ENCODE measurements at regions not wholly inside any gene's neighbourhood (a gene's known extent, or its start where the extent isn't known, plus 50 kb on each side); places are given as distances from the start of the nearest gene placed in this dataset.
"Not testable (repeated sequence)": the region's sequence is repeated elsewhere in the genome, so short reads cannot be mapped to it uniquely, and the experiment has no call there.

DNA sequence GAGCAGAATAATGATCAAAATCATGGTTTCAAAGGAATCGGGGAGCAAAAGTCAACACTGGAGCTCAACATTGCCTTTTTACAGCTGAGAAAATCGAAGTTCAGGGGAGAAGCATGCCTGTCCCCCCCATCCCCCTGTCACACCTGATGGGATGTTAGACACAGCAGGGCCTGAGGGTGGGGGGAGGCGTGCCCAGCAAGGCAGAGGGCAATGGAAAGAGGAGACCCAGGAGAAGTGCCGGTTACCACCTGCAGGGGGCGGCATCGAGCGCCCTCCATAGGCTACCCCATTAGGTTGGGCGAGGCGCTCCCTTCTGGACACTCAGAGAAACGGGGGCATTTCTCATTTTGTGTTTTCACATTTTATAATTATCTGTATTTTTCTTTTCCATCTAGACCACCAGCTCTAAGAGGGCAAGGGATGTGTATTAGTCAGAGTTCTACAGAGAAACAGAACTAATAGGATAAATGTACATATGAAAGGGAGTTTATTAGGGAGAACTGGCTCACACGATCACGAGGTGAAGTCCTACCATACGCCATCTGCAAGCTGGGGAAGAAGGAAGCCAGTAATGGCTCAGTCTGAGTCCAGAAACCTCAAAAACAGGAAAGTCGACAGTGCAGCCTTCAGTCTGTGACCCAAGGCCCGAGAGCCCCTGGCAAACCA is 271.3 kb downstream of the LRATD1 start:
- Histone ChIP-seq H2AFZ (ENCODE audit: low read length) (no peak overlapping the region), H3K4me2 (ENCODE audit: low read length) (no peak overlapping the region)

DNA sequence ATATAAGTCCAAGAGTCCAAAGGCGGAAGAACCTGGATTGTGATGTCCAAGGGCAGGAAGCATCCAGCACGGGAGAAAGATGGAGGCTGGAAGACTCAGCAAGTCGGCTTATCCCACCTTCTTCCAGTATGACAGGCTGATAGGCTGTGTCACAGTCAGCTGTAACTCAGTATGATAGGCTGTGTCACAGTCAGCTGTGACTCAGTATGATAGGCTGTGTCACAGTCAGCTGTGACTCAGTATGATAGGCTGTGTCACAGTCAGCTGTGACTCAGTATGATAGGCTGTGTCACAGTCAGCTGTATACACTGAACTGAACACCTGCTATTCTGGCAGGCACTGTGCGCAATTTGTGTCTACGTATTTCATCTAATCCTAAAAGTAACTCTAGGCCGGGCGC is 271.9 kb downstream of the LRATD1 start:
- not testable (repeated sequence) for H3F3A ChIP-seq (ENCODE audit: insufficient read depth, low read length); H3K4me1 ChIP-seq (ENCODE audit: insufficient read depth, low read length, severe bottlenecking); H3K27me3 ChIP-seq (ENCODE audit: insufficient read depth, low read length); H3K4me2 ChIP-seq (ENCODE audit: low read length); H3K4me3 ChIP-seq (ENCODE audit: low read depth, low read length, poor library complexity, severe bottlenecking); H4K20me1 ChIP-seq (ENCODE audit: insufficient read depth, low read length); H3K9ac ChIP-seq (ENCODE audit: low read length); H3K36me3 ChIP-seq (ENCODE audit: insufficient read depth, low read length); H3K9me3 ChIP-seq (ENCODE audit: low read length); H3K9me2 ChIP-seq (ENCODE audit: low read depth, low read length); H3K27ac ChIP-seq (ENCODE audit: low read depth, low read length, poor library complexity, severe bottlenecking); H2AFZ ChIP-seq (ENCODE audit: low read length); H3K79me2 ChIP-seq (ENCODE audit: insufficient read depth, low read length)

More for the DNA sequence above, 271.3 kb downstream of the LRATD1 start:
- Histone ChIP-seq H3K9me2 (ENCODE audit: low read depth, low read length) (no peaks in the 10 kb centered on the region), H3K79me2 (ENCODE audit: insufficient read depth, low read length) (no peaks in the 10 kb centered on the region), H3K27me3 (ENCODE audit: insufficient read depth, low read length) (no peaks in the 10 kb centered on the region), H3K9ac (ENCODE audit: low read length) (no peak overlapping the region), H3K4me1 (ENCODE audit: insufficient read depth, low read length, severe bottlenecking) (no peaks in the 10 kb centered on the region), H3K9me3 (ENCODE audit: low read length) (no peaks in the 10 kb centered on the region), H3F3A (ENCODE audit: insufficient read depth, low read length) (no peaks in the 10 kb centered on the region), H3K27ac (ENCODE audit: low read depth, low read length, poor library complexity, severe bottlenecking) (no peak overlapping the region), H3K4me3 (ENCODE audit: low read depth, low read length, poor library complexity, severe bottlenecking) (no peak overlapping the region), H3K36me3 (ENCODE audit: insufficient read depth, low read length) (no peaks in the 10 kb centered on the region), H4K20me1 (ENCODE audit: insufficient read depth, low read length) (no peaks in the 10 kb centered on the region)
- no peak for TF ChIP-seq EZH2 (IDR thresholded peaks at IDR 0.05; ENCODE audit: borderline replicate concordance, low read length)
- TF ChIP-seq, protein P1, sequence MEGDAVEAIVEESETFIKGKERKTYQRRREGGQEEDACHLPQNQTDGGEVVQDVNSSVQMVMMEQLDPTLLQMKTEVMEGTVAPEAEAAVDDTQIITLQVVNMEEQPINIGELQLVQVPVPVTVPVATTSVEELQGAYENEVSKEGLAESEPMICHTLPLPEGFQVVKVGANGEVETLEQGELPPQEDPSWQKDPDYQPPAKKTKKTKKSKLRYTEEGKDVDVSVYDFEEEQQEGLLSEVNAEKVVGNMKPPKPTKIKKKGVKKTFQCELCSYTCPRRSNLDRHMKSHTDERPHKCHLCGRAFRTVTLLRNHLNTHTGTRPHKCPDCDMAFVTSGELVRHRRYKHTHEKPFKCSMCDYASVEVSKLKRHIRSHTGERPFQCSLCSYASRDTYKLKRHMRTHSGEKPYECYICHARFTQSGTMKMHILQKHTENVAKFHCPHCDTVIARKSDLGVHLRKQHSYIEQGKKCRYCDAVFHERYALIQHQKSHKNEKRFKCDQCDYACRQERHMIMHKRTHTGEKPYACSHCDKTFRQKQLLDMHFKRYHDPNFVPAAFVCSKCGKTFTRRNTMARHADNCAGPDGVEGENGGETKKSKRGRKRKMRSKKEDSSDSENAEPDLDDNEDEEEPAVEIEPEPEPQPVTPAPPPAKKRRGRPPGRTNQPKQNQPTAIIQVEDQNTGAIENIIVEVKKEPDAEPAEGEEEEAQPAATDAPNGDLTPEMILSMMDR (IDR thresholded peaks at IDR 0.05; ENCODE audit: low read length) = peak; percentile 99

- H3K79me2 ChIP-seq (ENCODE audit: insufficient read depth, low read length) = no peaks in the 10 kb centered on the region
- no peaks in the 10 kb centered on the region for H3K4me1 ChIP-seq (ENCODE audit: insufficient read depth, low read length, severe bottlenecking)
- no peaks in the 10 kb centered on the region for H3K27me3 ChIP-seq (ENCODE audit: insufficient read depth, low read length)
- H2AFZ ChIP-seq (ENCODE audit: low read length) = no peak overlapping the region
- no peak overlapping the region for H3K4me2 ChIP-seq (ENCODE audit: low read length)
- no peak overlapping the region for H3K27ac ChIP-seq (ENCODE audit: low read depth, low read length, poor library complexity, severe bottlenecking)
- H3K4me3 ChIP-seq (ENCODE audit: low read depth, low read length, poor library complexity, severe bottlenecking) = no peak overlapping the region
- H4K20me1 ChIP-seq (ENCODE audit: insufficient read depth, low read length) = no peaks in the 10 kb centered on the region
- H3K36me3 ChIP-seq (ENCODE audit: insufficient read depth, low read length) = no peaks in the 10 kb centered on the region
- no peaks in the 10 kb centered on the region for H3K9me3 ChIP-seq (ENCODE audit: low read length)
- no peak for TF ChIP-seq EZH2 (IDR thresholded peaks at IDR 0.05; ENCODE audit: borderline replicate concordance, low read length)
- TF ChIP-seq, protein P1 (IDR thresholded peaks at IDR 0.05; ENCODE audit: low read length) = no peak
- H3K9ac ChIP-seq (ENCODE audit: low read length) = no peak overlapping the region
- no peaks in the 10 kb centered on the region for H3F3A ChIP-seq (ENCODE audit: insufficient read depth, low read length)
- no peaks in the 10 kb centered on the region for H3K9me2 ChIP-seq (ENCODE audit: low read depth, low read length)
These were observed 273.1 kb downstream of the LRATD1 start for GRCh38 chr2:14905571-14905970.

- H3K79me2 ChIP-seq (ENCODE audit: insufficient read depth, low read length) = no peaks in the 10 kb centered on the region
- H3K4me3 ChIP-seq (ENCODE audit: low read depth, low read length, poor library complexity, severe bottlenecking) = no peak overlapping the region
- TF ChIP-seq EZH2 (IDR thresholded peaks at IDR 0.05; ENCODE audit: borderline replicate concordance, low read length) = no peak
- TF ChIP-seq, protein P1 (IDR thresholded peaks at IDR 0.05; ENCODE audit: low read length) = peak; percentile 52
- H3K9me2 ChIP-seq (ENCODE audit: low read depth, low read length) = no peaks in the 10 kb centered on the region
- no peaks in the 10 kb centered on the region for H3K36me3 ChIP-seq (ENCODE audit: insufficient read depth, low read length)
- no peaks in the 10 kb centered on the region for H3K9me3 ChIP-seq (ENCODE audit: low read length)
- H3K27me3 ChIP-seq (ENCODE audit: insufficient read depth, low read length) = no peaks in the 10 kb centered on the region
- H3K4me2 ChIP-seq (ENCODE audit: low read length) = no peak overlapping the region
- H3K4me1 ChIP-seq (ENCODE audit: insufficient read depth, low read length, severe bottlenecking) = no peaks in the 10 kb centered on the region
- H4K20me1 ChIP-seq (ENCODE audit: insufficient read depth, low read length) = no peaks in the 10 kb centered on the region
- H3F3A ChIP-seq (ENCODE audit: insufficient read depth, low read length) = no peaks in the 10 kb centered on the region
- H3K9ac ChIP-seq (ENCODE audit: low read length) = no peak overlapping the region
- no peak overlapping the region for H2AFZ ChIP-seq (ENCODE audit: low read length)
- no peak overlapping the region for H3K27ac ChIP-seq (ENCODE audit: low read depth, low read length, poor library complexity, severe bottlenecking)
These were observed 274.6 kb downstream of the LRATD1 start for GRCh38 chr2:14907014-14907612.

Measured in OCI-LY1 (cell line).